NCI-H2227 treated with DMSO at 0.1 percent for 48 hours (cell line): ENCODE measurements at regions not wholly inside any gene's neighbourhood (a gene's known extent, or its start where the extent isn't known, plus 50 kb on each side); places are given as distances from the start of the nearest gene placed in this dataset.

ENCODE experiments used
- DNase-seq: peaks from one replicate; lab custom pipeline; 2025; lab: John Stamatoyannopoulos, UW

- no peak for DNase-seq
Observed at GRCh38 chr2:239519089-239519920, 118.5 kb upstream of the HDAC4 start.

GRCh38 chr2:239518286-239519088, 117.7 kb upstream of the HDAC4 start:
- DNase-seq = no peak

GRCh38 chr2:239517686-239518085, 116.9 kb upstream of the HDAC4 start:
- no peak for DNase-seq

GRCh38 chr2:239516954-239517305, 116.1 kb upstream of the HDAC4 start:
- no peak for DNase-seq

GRCh38 chr2:239516286-239516953, 115.6 kb upstream of the HDAC4 start:
- no peak for DNase-seq

GRCh38 chr2:239514754-239515530, 114.1 kb upstream of the HDAC4 start:
- DNase-seq = no peak

GRCh38 chr2:239512054-239512453, 111.2 kb upstream of the HDAC4 start:
- DNase-seq = no peak

GRCh38 chr2:239509373-239510143, 108.7 kb upstream of the HDAC4 start:
- DNase-seq = no peak

- no peak for DNase-seq
Observed at GRCh38 chr2:239508261-239508660, 107.4 kb upstream of the HDAC4 start.

GRCh38 chr2:239507576-239508258, 106.9 kb upstream of the HDAC4 start:
- no peak for DNase-seq

GRCh38 chr2:239506961-239507360, 106.1 kb upstream of the HDAC4 start:
- no peak for DNase-seq

GRCh38 chr2:239506101-239506857, 105.5 kb upstream of the HDAC4 start:
- no peak for DNase-seq

GRCh38 chr2:239504643-239505235, 103.9 kb upstream of the HDAC4 start:
- DNase-seq = no peak

- DNase-seq = no peak
Observed at GRCh38 chr2:239502430-239503186, 101.8 kb upstream of the HDAC4 start.

- DNase-seq = no peak
Observed at GRCh38 chr2:239500574-239501550, 100.0 kb upstream of the HDAC4 start.

GRCh38 chr2:239499726-239500573, 99.1 kb upstream of the HDAC4 start:
- no peak for DNase-seq
